RWPE2 (cell line): ENCODE measurements at regions not wholly inside any gene's neighbourhood (a gene's known extent, or its start where the extent isn't known, plus 50 kb on each side); places are given as distances from the start of the nearest gene placed in this dataset.

Source experiments
- ATAC-seq: fragments of 200-7000 bp; cut with Tn5 transposase; 3 replicates; pipeline ENCODE4 v1.9.1; 2021; ENCODE audit warnings: low read depth
- DNase-seq: peaks from one replicate; pipeline ENCODE4 v3.0.0-alpha.2; 2020; ENCODE audit warnings: low spot score
- H3K27ac ChIP-seq: fragments of 450-650 bp; 2 replicates; pipeline ENCODE4 v1.5.1; 2017; ENCODE audit warnings: mild to moderate bottlenecking; ENCODE audit not compliant: poor library complexity, severe bottlenecking
- H3K27me3 ChIP-seq: fragments of 250-450 bp; sonication (Bioruptor Pico); 2 replicates; pipeline ENCODE4 v1.5.1; 2021; ENCODE audit warnings: mild to moderate bottlenecking, moderate library complexity; ENCODE audit not compliant: insufficient read depth, poor library complexity, severe bottlenecking
- H3K36me3 ChIP-seq: fragments of 250-450 bp; sonication (Bioruptor Pico); 2 replicates; pipeline ENCODE4 v1.5.1; 2020; ENCODE audit warnings: low read depth, mild to moderate bottlenecking, moderate library complexity
- H3K4me1 ChIP-seq: fragments of 250-450 bp; sonication (Bioruptor Pico); 2 replicates; pipeline ENCODE4 v1.5.1; 2021; ENCODE audit warnings: mild to moderate bottlenecking, moderate library complexity; ENCODE audit not compliant: insufficient read depth, poor library complexity, severe bottlenecking
- H3K4me3 ChIP-seq: fragments of 250-450 bp; sonication (Bioruptor Pico); 2 replicates; pipeline ENCODE4 v1.5.1; 2021; ENCODE audit warnings: mild to moderate bottlenecking, moderate library complexity; ENCODE audit not compliant: severe bottlenecking
- H3K9me3 ChIP-seq: fragments of 250-450 bp; sonication (Bioruptor Pico); 2 replicates; pipeline ENCODE4 v1.5.1; 2021; ENCODE audit warnings: mild to moderate bottlenecking, moderate library complexity; ENCODE audit not compliant: severe bottlenecking
- TF ChIP-seq, protein P1 (sequence below): fragments of 450-650 bp; IDR thresholded peaks from one replicate; pipeline ENCODE4 v1.5.1; 2017; ENCODE audit warnings: mild to moderate bottlenecking, moderate library complexity; ENCODE audit not compliant: poor library complexity, severe bottlenecking

- Histone ChIP-seq H3K4me1 (peaks cover 4% of the 10 kb centered on the region), H3K27ac (no peak overlapping the region), H3K36me3 (no peaks in the 10 kb centered on the region), H3K27me3 (no peaks in the 10 kb centered on the region), H3K4me3 (no peak overlapping the region), H3K9me3 (no peaks in the 10 kb centered on the region)
- ATAC-seq (no peak), DNase-seq (no peak)
- TF ChIP-seq, protein P1, sequence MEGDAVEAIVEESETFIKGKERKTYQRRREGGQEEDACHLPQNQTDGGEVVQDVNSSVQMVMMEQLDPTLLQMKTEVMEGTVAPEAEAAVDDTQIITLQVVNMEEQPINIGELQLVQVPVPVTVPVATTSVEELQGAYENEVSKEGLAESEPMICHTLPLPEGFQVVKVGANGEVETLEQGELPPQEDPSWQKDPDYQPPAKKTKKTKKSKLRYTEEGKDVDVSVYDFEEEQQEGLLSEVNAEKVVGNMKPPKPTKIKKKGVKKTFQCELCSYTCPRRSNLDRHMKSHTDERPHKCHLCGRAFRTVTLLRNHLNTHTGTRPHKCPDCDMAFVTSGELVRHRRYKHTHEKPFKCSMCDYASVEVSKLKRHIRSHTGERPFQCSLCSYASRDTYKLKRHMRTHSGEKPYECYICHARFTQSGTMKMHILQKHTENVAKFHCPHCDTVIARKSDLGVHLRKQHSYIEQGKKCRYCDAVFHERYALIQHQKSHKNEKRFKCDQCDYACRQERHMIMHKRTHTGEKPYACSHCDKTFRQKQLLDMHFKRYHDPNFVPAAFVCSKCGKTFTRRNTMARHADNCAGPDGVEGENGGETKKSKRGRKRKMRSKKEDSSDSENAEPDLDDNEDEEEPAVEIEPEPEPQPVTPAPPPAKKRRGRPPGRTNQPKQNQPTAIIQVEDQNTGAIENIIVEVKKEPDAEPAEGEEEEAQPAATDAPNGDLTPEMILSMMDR: no peak
These were observed 91.2 kb upstream of the KLHL29 start for GRCh38 chr2:23293731-23294130.

- Histone ChIP-seq H3K4me3 (no peak overlapping the region), H3K27me3 (no peaks in the 10 kb centered on the region), H3K9me3 (no peaks in the 10 kb centered on the region), H3K4me1 (peaks cover 4% of the 10 kb centered on the region), H3K27ac (no peak overlapping the region), H3K36me3 (no peaks in the 10 kb centered on the region)
- TF ChIP-seq, protein P1: no peak
- no peak for ATAC-seq
- DNase-seq: no peak
These were observed 90.7 kb upstream of the KLHL29 start for GRCh38 chr2:23294238-23294637.

GRCh38 chr2:23296691-23297090, 88.3 kb upstream of the KLHL29 start:
- DNase-seq (no peak), ATAC-seq (no peak)
- Histone ChIP-seq H3K27ac (no peak overlapping the region), H3K4me3 (no peak overlapping the region), H3K36me3 (no peaks in the 10 kb centered on the region), H3K9me3 (no peaks in the 10 kb centered on the region), H3K27me3 (no peaks in the 10 kb centered on the region), H3K4me1 (peaks cover 4% of the 10 kb centered on the region)
- TF ChIP-seq, protein P1: no peak

GRCh38 chr2:23297112-23297511, 87.9 kb upstream of the KLHL29 start:
- DNase-seq (no peak), ATAC-seq (no peak)
- Histone ChIP-seq H3K27ac (no peak overlapping the region), H3K4me3 (no peak overlapping the region), H3K9me3 (no peaks in the 10 kb centered on the region), H3K4me1 (peaks cover 4% of the 10 kb centered on the region), H3K36me3 (no peaks in the 10 kb centered on the region), H3K27me3 (no peaks in the 10 kb centered on the region)
- TF ChIP-seq, protein P1: no peak

- no peak overlapping the region for H3K4me3 ChIP-seq
- H3K36me3 ChIP-seq: no peaks in the 10 kb centered on the region
- H3K27ac ChIP-seq: no peak overlapping the region
- H3K9me3 ChIP-seq: no peaks in the 10 kb centered on the region
- H3K4me1 ChIP-seq: no peaks in the 10 kb centered on the region
- ATAC-seq (no peak), DNase-seq (no peak)
- TF ChIP-seq, protein P1: no peak
- H3K27me3 ChIP-seq: no peaks in the 10 kb centered on the region
These were observed 86.4 kb upstream of the KLHL29 start for GRCh38 chr2:23298551-23298950.
